LHCN-M2 (cell line): ENCODE measurements at regions not wholly inside any gene's neighbourhood (a gene's known extent, or its start where the extent isn't known, plus 50 kb on each side); places are given as distances from the start of the nearest gene placed in this dataset.
"Not testable (repeated sequence)": the region's sequence is repeated elsewhere in the genome, so short reads cannot be mapped to it uniquely, and the experiment has no call there.

ENCODE experiments used
- DNase-seq: peaks from one replicate; pipeline ENCODE4 v3.0.0-alpha.2; 2012; ENCODE audit warnings: low read depth

- DNase-seq: not testable (repeated sequence)
Measured at GRCh38 chr10:76815505-76815904, 822.1 kb downstream of the KCNMA1 start.

GRCh38 chr10:76811430-76811829 lies 826.2 kb downstream of the KCNMA1 start:
- DNase-seq: no peak

DNA sequence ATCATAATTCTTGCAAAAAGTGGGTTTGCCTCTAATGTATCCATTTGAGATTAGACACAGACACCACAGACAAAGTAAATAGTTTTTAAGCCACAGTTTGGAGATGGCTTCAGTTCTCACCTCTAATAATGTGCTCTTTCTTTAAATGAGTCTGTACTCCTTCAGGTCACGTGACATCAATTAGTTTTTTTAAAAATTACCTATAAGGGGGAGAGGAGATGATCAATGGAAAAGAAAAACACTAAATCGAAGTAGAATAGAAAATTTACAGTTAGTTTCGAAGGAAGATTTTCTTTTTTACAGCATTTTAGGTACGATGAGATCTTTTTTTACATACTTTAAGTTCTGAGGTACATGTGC lies 849.2 kb downstream of the KCNMA1 start:
- no peak for DNase-seq

GRCh38 chr10:76787746-76788451 lies 849.7 kb downstream of the KCNMA1 start:
- no peak for DNase-seq

GRCh38 chr10:76786504-76787072 lies 851.0 kb downstream of the KCNMA1 start:
- peak; percentile 12 for DNase-seq

DNA sequence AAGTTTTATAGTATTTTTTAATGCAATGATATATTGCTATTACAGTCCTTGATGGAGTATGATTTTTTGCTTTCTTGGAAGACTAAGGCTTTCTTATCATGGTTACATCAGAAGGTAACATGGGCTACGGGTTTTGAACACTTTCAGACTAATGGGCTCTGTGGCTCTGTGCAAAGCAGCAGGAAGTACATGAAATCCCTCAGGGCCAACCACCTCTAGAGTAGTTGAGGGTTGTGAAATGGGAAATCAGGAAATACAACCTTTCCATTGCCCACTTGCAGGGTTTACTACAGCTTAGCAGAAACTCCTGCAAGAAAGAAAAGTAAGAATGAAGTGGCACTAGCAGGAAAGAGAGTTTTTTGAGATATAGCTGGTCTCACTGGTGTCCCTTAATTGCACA lies 853.5 kb downstream of the KCNMA1 start:
- no peak for DNase-seq

- no peak for DNase-seq
Measured at GRCh38 chr10:76779796-76780301, 857.8 kb downstream of the KCNMA1 start.

GRCh38 chr10:76778914-76779795 lies 858.5 kb downstream of the KCNMA1 start:
- peak; percentile 36 for DNase-seq

DNA sequence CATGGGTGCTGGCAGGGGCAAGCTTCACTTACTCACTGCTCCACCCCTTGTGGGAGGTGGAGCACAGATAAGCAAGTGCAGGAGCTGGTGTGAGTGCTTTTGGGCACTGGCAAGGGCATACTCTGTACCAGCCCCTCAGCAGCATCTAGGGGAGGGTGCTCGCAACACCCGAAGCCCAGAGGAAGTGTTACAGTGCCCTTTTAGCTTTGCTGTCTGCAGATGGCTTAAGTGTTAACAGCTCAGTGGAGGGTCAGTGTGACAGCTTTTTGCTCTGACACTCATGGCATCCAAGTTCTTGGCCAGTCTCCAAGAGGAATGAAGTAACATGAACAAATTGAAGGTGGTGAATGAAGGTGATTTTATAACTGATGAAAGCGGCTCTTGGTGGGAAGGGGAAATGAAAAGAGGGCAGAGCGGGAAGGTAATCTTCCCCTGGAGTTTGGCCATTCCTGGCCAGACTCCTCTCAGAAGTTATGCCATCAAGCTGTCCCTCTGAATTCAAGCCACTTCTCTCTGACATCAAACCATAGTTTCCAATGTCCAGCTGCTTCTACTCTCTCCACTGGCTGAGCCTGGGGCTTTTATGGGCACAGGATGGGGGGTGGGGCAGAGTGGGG lies 862.5 kb downstream of the KCNMA1 start:
- no peak for DNase-seq

- DNase-seq: no peak
Measured at GRCh38 chr10:76769582-76769981, 868.0 kb downstream of the KCNMA1 start.

DNA sequence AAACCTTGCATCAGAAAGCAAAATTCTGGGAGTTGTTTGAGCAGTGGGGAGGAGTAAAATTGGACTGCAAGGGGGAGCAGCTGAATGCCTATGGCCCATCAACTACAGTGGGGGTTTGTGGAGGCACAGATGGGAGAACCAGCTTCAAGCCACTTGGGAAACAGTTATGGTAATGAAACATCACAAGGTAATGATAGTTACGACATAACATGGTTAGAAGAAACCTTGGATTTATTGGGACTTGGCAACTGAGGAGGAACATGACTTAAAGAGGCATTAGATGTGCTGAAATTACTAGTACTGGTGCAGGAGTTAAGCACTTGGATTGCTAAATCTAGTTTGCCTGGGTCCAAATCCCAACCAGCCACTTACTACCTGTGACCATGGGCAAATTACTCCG lies 868.4 kb downstream of the KCNMA1 start:
- DNase-seq: no peak

GRCh38 chr10:76766682-76767081 lies 870.9 kb downstream of the KCNMA1 start:
- DNase-seq: no peak

GRCh38 chr10:76764921-76765320 lies 872.7 kb downstream of the KCNMA1 start:
- not testable (repeated sequence) for DNase-seq

DNA sequence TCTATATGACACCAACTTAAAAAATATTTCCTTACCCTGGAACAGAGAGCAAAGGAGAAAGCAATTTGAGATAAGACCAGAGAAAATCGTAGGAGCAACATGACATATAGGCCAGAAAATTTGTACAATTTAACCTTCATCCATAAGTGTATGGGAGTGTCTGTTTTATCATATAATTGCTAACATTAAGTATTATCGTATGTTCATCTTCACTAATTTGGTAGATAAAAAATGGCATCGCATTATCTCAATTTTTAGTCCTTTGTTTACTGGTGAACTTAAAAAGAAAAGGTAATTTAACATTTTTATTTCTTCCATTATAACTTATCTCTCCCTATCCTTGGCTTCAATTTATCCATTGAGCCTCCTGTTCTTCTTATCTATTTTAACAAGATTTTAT lies 873.4 kb downstream of the KCNMA1 start:
- DNase-seq: no peak

- DNase-seq: no peak
Measured at GRCh38 chr10:76763376-76763775, 874.2 kb downstream of the KCNMA1 start.

- DNase-seq: no peak
Measured at GRCh38 chr10:76759681-76760080, 877.9 kb downstream of the KCNMA1 start.

DNA sequence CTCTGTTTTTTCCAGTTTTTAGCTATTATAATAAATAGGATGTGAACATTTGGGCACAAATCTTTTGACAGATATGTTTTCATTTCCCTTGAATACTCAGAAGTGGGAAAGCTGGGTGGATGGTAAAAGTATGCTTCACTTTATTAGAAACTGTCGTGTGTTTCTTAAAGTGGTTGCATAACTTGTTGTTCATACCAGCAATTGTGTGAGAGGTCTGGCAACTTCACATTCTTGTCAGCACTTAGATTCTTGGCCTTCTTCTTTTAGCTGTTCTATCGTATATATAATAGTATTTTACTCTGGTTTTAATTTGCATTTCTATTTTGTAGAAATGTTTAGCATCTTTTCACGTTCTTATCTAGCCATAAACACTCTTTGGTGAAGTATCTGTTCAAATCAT lies 894.4 kb downstream of the KCNMA1 start:
- DNase-seq: no peak

DNA sequence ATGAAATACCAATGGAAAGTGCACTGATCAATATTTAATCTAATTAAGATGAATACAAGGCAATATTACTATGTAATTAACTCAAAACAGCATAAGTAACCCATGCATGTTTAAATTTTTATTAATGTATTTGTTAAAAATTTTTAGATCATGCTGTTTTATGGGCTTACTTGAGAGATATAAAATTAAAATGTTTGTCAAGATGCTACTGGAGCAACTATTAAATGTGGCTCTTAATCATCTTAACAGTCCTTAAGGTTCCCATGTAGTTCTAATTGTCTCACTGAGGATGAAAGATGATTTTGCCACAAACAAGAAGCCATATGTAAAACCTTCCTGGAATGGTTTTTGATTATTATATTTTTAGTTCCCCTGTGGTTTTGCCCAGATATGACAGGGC lies 897.1 kb downstream of the KCNMA1 start:
- DNase-seq: no peak

- DNase-seq: no peak
Measured at GRCh38 chr10:76738991-76739390, 898.6 kb downstream of the KCNMA1 start.

GRCh38 chr10:76736815-76737618 lies 900.6 kb downstream of the KCNMA1 start:
- DNase-seq: no peak

DNA sequence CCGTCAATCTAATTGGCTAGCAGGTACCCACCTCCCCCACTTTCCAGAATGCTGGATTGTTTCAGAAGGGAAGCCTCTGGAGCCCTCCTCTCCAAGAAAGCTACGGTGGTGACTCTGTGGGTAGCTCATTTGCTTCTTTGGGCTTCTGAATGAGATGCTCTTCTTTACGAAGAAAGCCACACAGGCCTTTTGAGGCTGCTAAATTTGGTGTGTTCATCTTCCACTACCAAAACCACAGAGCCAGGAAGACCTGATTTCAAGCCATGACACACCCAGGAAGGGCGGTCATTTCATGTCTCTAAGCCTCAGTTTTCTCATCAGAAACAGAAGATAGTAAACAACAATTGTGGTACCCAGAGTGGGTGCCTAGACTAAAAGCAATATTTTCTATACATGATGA lies 901.2 kb downstream of the KCNMA1 start:
- no peak for DNase-seq
